Activated T-cell treated with anti-CD3 and anti-CD28 coated beads, Interleukin-2, amount 50 U/mL, for 4 hours (primary cell): ENCODE measurements at regions not wholly inside any gene's neighbourhood (a gene's known extent, or its start where the extent isn't known, plus 50 kb on each side); places are given as distances from the start of the nearest gene placed in this dataset.
"Not testable (repeated sequence)": the region's sequence is repeated elsewhere in the genome, so short reads cannot be mapped to it uniquely, and the experiment has no call there.

Source experiments
- ATAC-seq, 2 donors: fragments of 200-7000 bp; cut with Tn5 transposase; one replicate each; pipeline ENCODE4 v1.10.0; 2021
- DNase-seq: peaks from one replicate; pipeline ENCODE4 v3.0.0-alpha.2; 2020
- H3K27me3 Mint-ChIP-seq: one replicate; pipeline ENCODE4 v1.8.0; 2021; ENCODE audit warnings: low read depth, mixed read lengths
- H3K36me3 Mint-ChIP-seq: one replicate; pipeline ENCODE4 v1.8.0; 2022; ENCODE audit warnings: mixed read lengths; ENCODE audit not compliant: insufficient read depth
- H3K4me1 Mint-ChIP-seq: one replicate; pipeline ENCODE4 v1.8.0; 2021; ENCODE audit warnings: low read depth, mixed read lengths
- H3K4me3 Mint-ChIP-seq: one replicate; pipeline ENCODE4 v1.8.0; 2021; ENCODE audit warnings: mild to moderate bottlenecking, moderate library complexity, mixed read lengths
- H3K9me3 Mint-ChIP-seq: one replicate; pipeline ENCODE4 v1.8.0; 2021; ENCODE audit warnings: mixed read lengths

DNA sequence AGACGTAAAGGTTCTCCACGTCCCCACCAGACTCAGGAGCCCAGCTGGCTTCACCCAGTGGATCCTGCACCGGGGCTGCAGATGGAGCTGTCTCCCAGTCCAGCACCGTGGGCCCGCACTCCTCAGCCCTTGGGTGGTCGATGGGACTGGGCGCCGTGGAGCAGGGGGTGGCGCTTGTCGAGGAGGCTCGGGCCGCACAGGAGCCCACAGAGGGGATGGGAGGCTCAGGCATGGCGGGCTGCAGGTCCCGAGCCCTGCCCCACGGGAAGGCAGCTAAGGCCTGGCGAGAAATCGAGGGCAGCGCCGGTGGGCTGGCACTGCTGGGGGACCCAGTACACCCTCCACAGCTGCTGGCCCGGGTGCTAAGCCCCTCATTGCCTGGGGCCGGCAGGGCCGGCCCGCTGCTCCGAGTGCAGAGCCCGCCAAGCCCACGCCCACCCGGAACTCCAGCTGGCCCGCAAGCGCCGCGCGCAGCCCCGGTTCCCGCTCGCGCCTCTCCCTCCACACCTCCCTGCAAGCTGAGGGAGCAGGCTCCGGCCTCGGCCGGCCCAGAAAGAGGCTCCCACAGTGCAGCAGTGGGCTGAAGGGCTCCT is 56.3 kb upstream of the P3H2 start:
- not testable (repeated sequence) for H3K9me3 Mint-ChIP-seq, H3K4me3 Mint-ChIP-seq, H3K36me3 Mint-ChIP-seq, H3K4me1 Mint-ChIP-seq, ATAC-seq, DNase-seq
- H3K27me3 Mint-ChIP-seq = peaks cover 11% of the 10 kb centered on the region

DNA sequence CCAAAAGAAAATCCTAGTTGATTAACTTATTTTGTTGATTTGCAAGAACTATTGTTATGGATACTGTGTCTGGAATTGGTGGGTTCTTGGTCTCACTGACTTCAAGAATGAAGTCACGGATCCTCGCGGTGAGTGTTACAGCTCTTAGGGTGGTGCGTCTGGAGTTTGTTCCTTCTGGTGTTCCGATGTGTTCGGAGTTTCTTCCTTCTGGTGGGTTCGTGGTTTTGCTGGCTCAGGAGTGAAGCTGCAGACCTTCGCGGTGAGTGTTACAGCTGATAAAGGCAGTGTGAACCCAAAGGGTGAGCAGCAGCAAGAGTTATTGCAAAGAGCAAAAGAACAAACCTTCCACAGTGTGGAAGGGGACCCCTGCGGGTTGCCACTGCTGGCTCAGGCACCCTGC is 55.4 kb upstream of the P3H2 start:
- not testable (repeated sequence) for ATAC-seq, H3K9me3 Mint-ChIP-seq, DNase-seq, H3K36me3 Mint-ChIP-seq, H3K4me3 Mint-ChIP-seq, H3K4me1 Mint-ChIP-seq
- peaks cover 11% of the 10 kb centered on the region for H3K27me3 Mint-ChIP-seq

DNA sequence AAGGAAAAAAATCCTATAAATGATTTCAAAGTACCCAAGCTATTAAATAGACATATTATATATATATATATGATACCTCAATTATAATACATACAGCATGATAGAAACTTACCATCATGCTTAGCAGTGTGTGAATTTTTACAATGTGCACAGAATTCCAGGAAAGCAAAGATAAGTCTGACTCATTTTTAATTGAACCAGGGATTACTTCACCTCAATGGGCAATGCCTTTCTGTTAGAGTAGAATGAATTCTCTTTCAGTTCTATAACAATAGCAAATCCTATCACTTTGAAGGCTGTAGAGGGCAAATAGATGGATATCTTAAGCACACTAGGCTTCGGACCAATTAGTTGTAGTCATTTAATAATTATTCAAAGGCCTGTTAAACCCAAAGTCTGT is 54.8 kb upstream of the P3H2 start:
- DNase-seq (no peak), ATAC-seq (no peak)
- H3K9me3 Mint-ChIP-seq = no peaks in the 10 kb centered on the region
- H3K4me1 Mint-ChIP-seq = peaks cover 2% of the 10 kb centered on the region
- no peak overlapping the region for H3K4me3 Mint-ChIP-seq
- H3K36me3 Mint-ChIP-seq = no peaks in the 10 kb centered on the region
- H3K27me3 Mint-ChIP-seq = peaks cover 11% of the 10 kb centered on the region

DNA sequence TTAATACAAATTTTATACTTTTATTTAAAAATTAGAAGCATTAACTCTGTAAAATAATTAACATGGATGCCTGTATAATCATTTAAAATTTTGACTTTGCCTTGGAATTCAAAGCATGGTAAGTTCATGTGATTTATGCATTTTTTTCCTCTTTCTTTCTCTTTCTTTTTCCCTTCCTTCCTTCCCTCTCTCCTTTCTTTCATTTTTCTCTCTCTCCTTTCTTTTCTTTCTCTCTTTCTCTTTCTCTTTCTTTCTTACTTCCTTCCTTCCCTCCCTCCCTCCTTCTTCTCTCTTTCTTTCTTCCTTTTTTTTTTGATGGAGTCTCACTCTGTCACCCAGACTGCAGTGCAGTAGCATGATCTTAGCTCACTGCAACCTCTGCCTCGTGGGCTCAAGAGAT is 53.8 kb upstream of the P3H2 start:
- no peak for DNase-seq
- Mint-ChIP-seq H3K36me3 (no peaks in the 10 kb centered on the region), H3K27me3 (peaks cover 11% of the 10 kb centered on the region), H3K9me3 (no peaks in the 10 kb centered on the region), H3K4me1 (peaks cover 9% of the 10 kb centered on the region), H3K4me3 (no peak overlapping the region)
- no peak for ATAC-seq

DNA sequence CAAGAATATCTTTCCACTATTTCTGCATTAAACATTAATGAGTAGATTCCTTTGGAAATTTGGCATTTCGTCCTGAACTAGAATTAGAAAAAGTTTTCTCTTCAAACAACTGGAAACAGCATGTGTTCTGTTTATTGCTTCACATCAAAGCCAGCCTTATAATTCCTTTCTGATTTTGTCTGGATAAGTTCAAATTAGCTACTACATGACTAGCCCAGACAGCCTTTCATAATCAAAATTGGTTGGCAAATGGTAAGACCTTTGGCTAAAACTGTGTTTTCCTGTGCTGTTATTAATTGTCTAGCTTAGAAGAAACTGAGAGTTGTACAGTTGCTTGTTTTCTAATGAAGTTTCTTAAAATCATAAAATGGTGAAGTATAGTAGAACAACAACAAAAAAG is 52.7 kb upstream of the P3H2 start:
- Mint-ChIP-seq H3K27me3 (peaks cover 11% of the 10 kb centered on the region), H3K36me3 (no peaks in the 10 kb centered on the region), H3K4me3 (no peak overlapping the region), H3K4me1 (peaks cover 16% of the 10 kb centered on the region), H3K9me3 (no peaks in the 10 kb centered on the region)
- ATAC-seq (no peak), DNase-seq (no peak)

DNA sequence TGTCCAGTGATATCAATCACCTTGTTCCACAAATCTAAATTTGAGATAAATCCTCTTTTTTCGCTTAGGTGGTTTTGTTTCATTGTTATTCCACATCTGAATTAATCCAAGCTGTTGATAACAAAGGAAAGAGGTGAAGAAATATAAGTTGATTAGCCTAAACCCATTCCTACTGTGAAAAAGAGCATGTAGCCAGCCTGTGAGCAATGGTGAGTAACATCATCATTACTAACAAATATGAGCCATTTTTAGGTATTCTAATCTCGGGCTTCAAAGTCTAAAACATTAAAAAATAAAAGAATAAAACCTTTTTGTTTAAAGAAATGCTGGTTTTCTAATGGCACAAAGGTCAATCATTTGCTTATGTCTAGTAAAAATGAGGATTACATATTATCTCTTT is 52.1 kb upstream of the P3H2 start:
- peaks cover 18% of the 10 kb centered on the region for H3K4me1 Mint-ChIP-seq
- no peaks in the 10 kb centered on the region for H3K9me3 Mint-ChIP-seq
- H3K4me3 Mint-ChIP-seq = no peak overlapping the region
- no peaks in the 10 kb centered on the region for H3K36me3 Mint-ChIP-seq
- DNase-seq (no peak), ATAC-seq (no peak)
- H3K27me3 Mint-ChIP-seq = peaks cover 9% of the 10 kb centered on the region
